Retinal pigment epithelial cell (primary cell): ENCODE measurements at regions not wholly inside any gene's neighbourhood (a gene's known extent, or its start where the extent isn't known, plus 50 kb on each side); places are given as distances from the start of the nearest gene placed in this dataset.

Experiments used
- DNase-seq: peaks from one replicate; pipeline ENCODE4 v3.0.0-alpha.2; 2010; ENCODE audit warnings: low read depth
- H3K4me3 ChIP-seq: 2 replicates; pipeline ENCODE4 v1.5.1; 2011; ENCODE audit warnings: mild to moderate bottlenecking, low read length, control low read depth, moderate library complexity
- TF ChIP-seq, protein P1 (sequence below): conservative IDR thresholded peaks from 2 replicates; pipeline ENCODE4 v1.5.1; 2011; ENCODE audit warnings: low read depth, low read length, control low read depth, inconsistent platforms

DNA sequence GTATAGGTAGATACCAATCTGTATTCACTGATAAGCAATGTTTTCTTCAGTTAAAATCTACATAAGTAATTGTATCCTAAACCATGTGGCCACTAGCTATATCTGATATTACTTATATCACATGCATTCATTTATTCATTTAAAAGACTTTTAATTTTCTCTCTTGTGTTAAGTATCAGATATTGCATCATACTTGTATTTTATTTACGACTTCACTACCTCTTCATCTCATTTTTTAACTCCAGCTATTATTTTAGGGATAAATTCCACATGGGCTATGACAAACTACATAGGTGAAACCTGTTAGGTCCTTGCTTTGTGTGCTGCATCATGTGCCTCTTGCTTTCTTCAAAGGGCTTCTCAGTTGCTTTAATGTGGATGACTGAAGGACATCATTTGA is 1018.3 kb downstream of the ZPLD1 start:
- DNase-seq: no peak
- TF ChIP-seq, protein P1, sequence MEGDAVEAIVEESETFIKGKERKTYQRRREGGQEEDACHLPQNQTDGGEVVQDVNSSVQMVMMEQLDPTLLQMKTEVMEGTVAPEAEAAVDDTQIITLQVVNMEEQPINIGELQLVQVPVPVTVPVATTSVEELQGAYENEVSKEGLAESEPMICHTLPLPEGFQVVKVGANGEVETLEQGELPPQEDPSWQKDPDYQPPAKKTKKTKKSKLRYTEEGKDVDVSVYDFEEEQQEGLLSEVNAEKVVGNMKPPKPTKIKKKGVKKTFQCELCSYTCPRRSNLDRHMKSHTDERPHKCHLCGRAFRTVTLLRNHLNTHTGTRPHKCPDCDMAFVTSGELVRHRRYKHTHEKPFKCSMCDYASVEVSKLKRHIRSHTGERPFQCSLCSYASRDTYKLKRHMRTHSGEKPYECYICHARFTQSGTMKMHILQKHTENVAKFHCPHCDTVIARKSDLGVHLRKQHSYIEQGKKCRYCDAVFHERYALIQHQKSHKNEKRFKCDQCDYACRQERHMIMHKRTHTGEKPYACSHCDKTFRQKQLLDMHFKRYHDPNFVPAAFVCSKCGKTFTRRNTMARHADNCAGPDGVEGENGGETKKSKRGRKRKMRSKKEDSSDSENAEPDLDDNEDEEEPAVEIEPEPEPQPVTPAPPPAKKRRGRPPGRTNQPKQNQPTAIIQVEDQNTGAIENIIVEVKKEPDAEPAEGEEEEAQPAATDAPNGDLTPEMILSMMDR: no peak

DNA sequence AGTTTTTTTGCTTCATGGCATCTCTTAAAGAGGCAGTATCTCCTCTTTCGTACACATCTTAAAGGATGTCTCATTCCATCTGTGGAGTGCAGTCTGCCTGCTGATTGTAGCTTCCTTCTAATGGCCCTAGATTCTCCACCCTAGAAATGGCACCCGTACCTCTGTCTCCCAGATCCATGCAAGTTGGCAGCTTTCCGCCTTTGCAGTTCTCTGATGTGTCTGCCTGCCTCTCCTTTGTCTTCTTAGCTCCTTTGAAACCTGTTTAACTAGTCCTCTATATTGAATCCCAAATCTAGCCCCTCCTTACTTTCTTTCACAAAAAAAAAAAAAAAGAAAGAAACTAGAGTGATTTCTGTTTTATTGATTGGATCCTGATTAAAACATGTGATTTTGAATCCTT is 1025.0 kb downstream of the ZPLD1 start:
- TF ChIP-seq, protein P1: no peak

More for the DNA sequence above, 1018.3 kb downstream of the ZPLD1 start:
- H3K4me3 ChIP-seq: no peak overlapping the region

DNA sequence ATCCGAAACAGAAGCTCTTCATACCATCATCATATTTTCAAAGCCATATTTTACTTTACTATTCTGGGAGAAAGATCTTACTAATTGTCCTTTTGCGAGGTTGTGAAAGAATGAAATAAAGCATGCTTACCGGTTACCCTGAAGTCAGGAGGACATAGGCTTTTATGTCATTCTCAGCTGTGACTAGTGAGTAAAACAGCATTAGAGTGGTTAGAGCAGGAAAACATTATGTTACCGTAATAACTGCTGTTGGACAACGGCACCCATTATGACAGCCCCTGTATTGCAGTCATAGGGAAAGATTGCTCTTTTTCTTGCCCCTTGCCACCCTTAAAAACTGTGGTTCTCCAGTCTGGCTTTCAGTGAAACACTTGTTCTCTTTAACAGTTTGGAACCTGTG is 1035.7 kb downstream of the ZPLD1 start:
- H3K4me3 ChIP-seq: no peak overlapping the region
- TF ChIP-seq, protein P1: no peak
- no peak for DNase-seq

More for the DNA sequence above, 1025.0 kb downstream of the ZPLD1 start:
- H3K4me3 ChIP-seq: no peak overlapping the region
- DNase-seq: no peak

DNA sequence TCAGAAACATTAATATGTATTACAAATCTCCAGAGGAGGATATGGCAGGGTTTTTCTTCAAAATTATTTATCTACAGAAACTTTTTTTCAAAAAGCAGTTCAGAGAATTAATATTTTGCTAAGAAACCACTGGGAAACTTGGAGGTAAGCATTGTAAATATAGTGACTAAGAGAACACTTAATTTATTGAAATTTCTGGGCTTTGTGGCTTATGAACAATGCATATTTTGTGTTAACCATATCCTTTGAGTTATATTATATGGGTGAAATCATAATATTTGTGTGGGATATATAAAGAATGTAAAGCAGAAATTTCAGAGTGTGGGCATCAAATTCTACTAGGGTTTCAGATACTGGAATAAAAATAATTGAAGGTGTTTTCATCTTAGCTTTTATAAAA is 1059.2 kb downstream of the ZPLD1 start:
- TF ChIP-seq, protein P1: no peak
- no peak overlapping the region for H3K4me3 ChIP-seq
- no peak for DNase-seq

DNA sequence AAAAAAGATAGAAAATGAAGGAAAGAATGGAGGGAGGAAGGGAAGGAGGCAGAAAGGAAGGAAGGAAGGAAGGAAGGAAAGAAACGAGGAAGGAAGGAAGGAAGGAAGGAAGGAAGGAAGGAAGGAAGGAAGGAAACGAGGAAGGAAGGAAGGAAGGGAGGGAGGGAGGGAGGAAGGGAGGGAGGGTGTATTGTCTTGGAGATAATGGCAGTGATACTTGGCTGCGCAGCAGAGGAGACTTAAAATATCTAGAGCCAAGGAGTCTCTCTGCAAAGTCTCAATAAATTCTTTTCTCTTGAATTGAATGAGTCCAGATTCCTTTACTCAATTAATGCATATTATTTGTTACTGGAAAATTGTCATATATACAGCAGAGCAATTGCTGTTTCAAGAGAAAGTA is 1059.7 kb downstream of the ZPLD1 start:
- TF ChIP-seq, protein P1: no peak
- no peak overlapping the region for H3K4me3 ChIP-seq
- DNase-seq: no peak

DNA sequence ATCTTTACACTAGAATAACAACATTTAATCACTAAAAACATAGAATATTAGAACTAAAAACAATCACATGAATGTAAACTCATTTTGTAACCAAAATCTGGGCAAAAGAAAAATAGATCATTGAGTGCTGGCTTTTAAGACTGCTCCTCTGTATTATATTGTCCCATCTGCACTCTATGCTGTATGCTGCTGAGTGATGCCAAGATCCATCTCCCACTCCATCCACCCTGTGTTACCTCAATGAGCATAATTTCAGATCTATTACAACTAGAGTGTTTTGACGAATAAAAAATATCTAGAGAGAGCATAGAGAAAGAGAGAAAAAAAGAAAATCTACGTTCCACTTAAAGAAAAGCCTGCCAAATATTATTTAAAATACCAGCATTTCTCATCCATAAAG is 1060.4 kb downstream of the ZPLD1 start:
- TF ChIP-seq, protein P1: no peak
- H3K4me3 ChIP-seq: no peak overlapping the region

DNA sequence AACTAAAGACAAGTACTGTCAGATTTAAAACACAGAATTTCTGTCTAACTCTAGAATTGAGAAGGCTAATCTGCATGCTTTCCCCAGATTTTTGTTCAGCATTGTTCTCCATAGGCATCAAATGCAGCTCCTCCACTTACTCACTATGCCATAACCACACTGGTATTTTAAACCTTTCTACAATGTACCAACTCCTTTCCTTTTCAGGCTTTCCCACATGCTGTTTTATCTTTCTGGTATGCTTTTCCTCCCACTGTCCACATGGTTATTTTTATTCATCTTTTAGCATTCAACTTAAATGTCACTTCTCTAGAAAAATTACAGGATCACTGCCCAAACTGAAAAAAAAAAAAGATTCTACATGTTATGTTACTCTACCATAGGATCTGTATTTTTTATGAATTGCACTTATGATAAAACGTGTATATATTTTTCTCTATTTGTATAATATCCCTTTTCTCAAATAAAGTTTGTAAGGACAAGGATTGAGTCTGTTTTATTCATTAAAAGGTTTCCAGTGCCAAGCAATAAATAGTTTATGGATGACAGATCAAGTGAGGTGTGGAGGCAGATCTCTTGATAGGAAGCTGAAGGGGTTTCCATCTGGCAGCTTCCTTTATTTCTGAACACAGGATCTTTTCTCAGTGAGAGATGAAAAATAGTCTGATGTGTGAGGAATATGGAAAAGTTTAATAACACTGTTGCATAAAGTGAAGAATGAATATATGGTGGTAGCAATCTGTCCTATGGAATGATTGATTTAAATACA is 1064.5 kb downstream of the ZPLD1 start:
- TF ChIP-seq, protein P1: no peak
- H3K4me3 ChIP-seq: no peak overlapping the region
- peak; percentile 39 for DNase-seq

More for the DNA sequence above, 1060.4 kb downstream of the ZPLD1 start:
- DNase-seq: no peak
